GM12878 (cell line): ENCODE measurements at regions not wholly inside any gene's neighbourhood (a gene's known extent, or its start where the extent isn't known, plus 50 kb on each side); places are given as distances from the start of the nearest gene placed in this dataset.

Experiments
- ATAC-seq: fragments of 200-7000 bp; cut with Tn5 transposase; 3 replicates; pipeline ENCODE4 v1.9.1; 2020; ENCODE audit warnings: mild to moderate bottlenecking, moderate library complexity
- BruUV-seq: library from RNA; stranded (reverse); fragments of 400-500 nt; replicated peaks from 2 replicates; lab custom pipeline; 2021; lab: Mats Ljungman, UMichigan
- CTCF ChIA-PET: fragments of 300-600 bp; sonication (Branson Sonifier 250); formaldehyde crosslinking; extraction: SDS; loops from one replicate; lab custom pipeline; 2021; ENCODE audit warnings: inconsistent platforms; lab: Yijun Ruan, JAX
- POLR2A ChIA-PET: fragments of 350-600 bp; formaldehyde crosslinking; extraction: SDS; loops from one replicate; lab custom pipeline; 2021; ENCODE audit warnings: inconsistent platforms; lab: Charles Lee
- RAD21 ChIA-PET: fragments of 300-600 bp; sonication (Branson Sonifier 250); formaldehyde crosslinking; loops from one replicate; lab custom pipeline; 2023; ENCODE audit warnings: antibody characterized with exemption; ENCODE audit not compliant: unreplicated experiment; lab: Charles Lee
- SMC1A ChIA-PET: fragments of 300-600 bp; sonication (Branson Sonifier 250); formaldehyde crosslinking; loops from one replicate; lab custom pipeline; 2023; ENCODE audit not compliant: unreplicated experiment, uncharacterized antibody; lab: Charles Lee
- DNase-seq: peaks from one replicate; pipeline ENCODE4 v3.0.0-alpha.2; 2011; ENCODE audit warnings: low read depth, low spot score
- FAIRE-seq: peaks from 3 replicates; lab custom pipeline; 2011; peaks lifted over from hg19 to GRCh38; lab: Jason Lieb, UNC
- H2AFZ ChIP-seq: 2 replicates; pipeline ENCODE4 v1.6.0; 2011; ENCODE audit warnings: low read depth, low read length, control low read depth; ENCODE audit not compliant: control insufficient read depth
- H3K27ac ChIP-seq: 2 replicates; pipeline ENCODE4 v1.5.1; 2011; ENCODE audit warnings: control low read depth; ENCODE audit not compliant: control insufficient read depth, insufficient read depth
- H3K27me3 ChIP-seq, 2 experiments: replicated peaks in 1 of 2; 2 replicates each; pipeline versions ENCODE4 v1.6.0 to v1.6.1; 2011; ENCODE audit warnings: low read length in 1 of 2; ENCODE audit not compliant: control insufficient read depth in 2 of 2, insufficient read depth in 2 of 2
- H3K36me3 ChIP-seq, 2 experiments: 2 replicates each; pipeline ENCODE4 v1.5.1; 2011; ENCODE audit warnings: low read length in 1 of 2; ENCODE audit not compliant: control insufficient read depth in 2 of 2, insufficient read depth in 2 of 2
- H3K4me1 ChIP-seq: 2 replicates; pipeline ENCODE4 v1.6.1; 2011; ENCODE audit warnings: mild to moderate bottlenecking, low read length, moderate library complexity, mixed read lengths; ENCODE audit not compliant: control insufficient read depth, insufficient read depth
- H3K4me2 ChIP-seq: 2 replicates; pipeline ENCODE4 v1.6.0; 2011; ENCODE audit warnings: control low read depth; ENCODE audit not compliant: control insufficient read depth, insufficient read depth
- H3K4me3 ChIP-seq: fragments of 200-600 bp; sonication (generic); 2 replicates; pipeline ENCODE4 v1.5.1; 2016
- H3K79me2 ChIP-seq: 2 replicates; pipeline ENCODE4 v1.6.0; 2011; ENCODE audit warnings: low read length; ENCODE audit not compliant: control insufficient read depth, insufficient read depth
- H3K9ac ChIP-seq: 2 replicates; pipeline ENCODE4 v1.8.0; 2011; ENCODE audit warnings: low read length, control low read depth, mixed read lengths; ENCODE audit not compliant: control insufficient read depth, insufficient read depth
- H3K9me3 ChIP-seq: replicated peaks from 3 replicates; pipeline ENCODE4 v1.5.1; 2011; ENCODE audit warnings: mild to moderate bottlenecking, low read length; ENCODE audit not compliant: control insufficient read depth, insufficient read depth
- H4K20me1 ChIP-seq: 2 replicates; pipeline ENCODE4 v1.6.0; 2011; ENCODE audit not compliant: control insufficient read depth, insufficient read depth
- BCL3 ChIP-seq: IDR thresholded peaks from 2 replicates; pipeline ENCODE4 v1.6.1; 2011; ENCODE audit warnings: borderline replicate concordance, low read depth, mild to moderate bottlenecking, moderate library complexity, low read length; ENCODE audit not compliant: insufficient read depth, poor library complexity, severe bottlenecking
- E2F8 ChIP-seq: fragments of 450-650 bp; IDR thresholded peaks from 2 replicates; pipeline ENCODE4 v1.6.1; 2018; ENCODE audit warnings: mild to moderate bottlenecking, low read depth, moderate library complexity; ENCODE audit not compliant: partially characterized antibody
- ESRRA ChIP-seq: IDR thresholded peaks from 2 replicates; pipeline ENCODE4 v1.6.1; 2012; ENCODE audit warnings: mild to moderate bottlenecking, low read length, improper control_type of control experiment
- FOXM1 ChIP-seq: IDR thresholded peaks from 2 replicates; pipeline ENCODE4 v1.6.1; 2012; ENCODE audit warnings: low read depth, mild to moderate bottlenecking, inconsistent platforms, low read length, moderate library complexity
- HSF1 ChIP-seq: fragments of 150-350 bp; IDR thresholded peaks from 2 replicates; pipeline ENCODE4 v1.6.1; 2014; ENCODE audit warnings: mild to moderate bottlenecking, low read depth, low read length
- MEF2B ChIP-seq: fragments of 450-650 bp; IDR thresholded peaks from 2 replicates; pipeline ENCODE4 v1.6.1; 2018; ENCODE audit warnings: mild to moderate bottlenecking, moderate library complexity; ENCODE audit not compliant: partially characterized antibody, poor library complexity, severe bottlenecking
- NFIC ChIP-seq: IDR thresholded peaks from 2 replicates; pipeline ENCODE4 v1.6.1; 2012; ENCODE audit warnings: low read depth, mild to moderate bottlenecking, inconsistent platforms, low read length, moderate library complexity
- POLR2A ChIP-seq: IDR thresholded peaks from 2 replicates; pipeline ENCODE4 v1.6.1; 2011; ENCODE audit warnings: low read depth, mild to moderate bottlenecking, low read length
- POLR2AphosphoS5 ChIP-seq: IDR thresholded peaks from 2 replicates; pipeline ENCODE4 v1.6.1; 2011; ENCODE audit warnings: mild to moderate bottlenecking, low read length, inconsistent platforms
- TBL1XR1 ChIP-seq: IDR thresholded peaks from 2 replicates; pipeline ENCODE4 v1.6.1; 2012; ENCODE audit warnings: low read depth, low read length, improper control_type of control experiment
- ZBED1 ChIP-seq: IDR thresholded peaks from 2 replicates; pipeline ENCODE4 v1.6.1; 2016; ENCODE audit warnings: borderline replicate concordance
- WGBS: methylation state at CpG from one replicate; pipeline ENCODE4 v1.1.6; 2016; ENCODE audit warnings: low lambda C conversion rate; ENCODE audit not compliant: insufficient replicate concordance, insufficient coverage; ENCODE audit errors: missing lambda C conversion rate; 5-methylcytosine and 5-hydroxymethylcytosine counted together
- in situ Hi-C: fragments of 300-500 bp; cut with MboI; formaldehyde crosslinking; loops from 9 replicates; pipeline ENCODE4 v1.14.3; 2018; ENCODE audit warnings: mixed read lengths
- intact Hi-C: fragments of 100-400 bp; cut with micrococcal nuclease; formaldehyde crosslinking; loops from one replicate; pipeline ENCODE4 v1.14.2; 2022; ENCODE audit not compliant: unreplicated experiment
- TF ChIP-seq, protein P1 (sequence below): fragments of 150-350 bp; IDR thresholded peaks from 2 replicates; pipeline ENCODE4 v1.6.1; 2016; ENCODE audit warnings: low read depth, low read length
- TF ChIP-seq, protein P2 (sequence below): IDR thresholded peaks from 2 replicates; pipeline ENCODE4 v1.6.1; 2012; ENCODE audit warnings: low read depth, low read length, improper control_type of control experiment
- TF ChIP-seq, protein P3 (sequence below): IDR thresholded peaks from 2 replicates; pipeline ENCODE4 v1.6.1; 2011; ENCODE audit warnings: low read depth, mild to moderate bottlenecking, low read length, moderate library complexity, borderline replicate concordance; ENCODE audit errors: extremely low read depth

- TF ChIP-seq ESRRA, result no peak
Measured at GRCh38 chr5:30736669-30737068, 456.8 kb upstream of the CDH6 start (continued).

- CTCF ChIA-PET, result no interaction called here
- DNase-seq (no peak), FAIRE-seq (no peak), ATAC-seq (no peak)
- BruUV-seq, result no TSS peak
- Histone ChIP-seq H3K9me3 (no peaks in the 10 kb centered on the region), H3K9ac (no peak overlapping the region), H3K36me3 (no peaks in the 10 kb centered on the region), H3K4me2 (no peak overlapping the region), H3K79me2 (no peaks in the 10 kb centered on the region), H4K20me1 (no peaks in the 10 kb centered on the region), H3K27me3 (no peaks in the 10 kb centered on the region), H3K4me1 (no peaks in the 10 kb centered on the region), H3K4me3 (no peak overlapping the region), H2AFZ (no peak overlapping the region), H3K27ac (no peak overlapping the region)
- intact Hi-C loops (no loop called here), in situ Hi-C loops (no loop called here)
- POLR2A ChIA-PET, result no interaction called here
- WGBS, result 21% methylated on average over 4 of the region's 4 CpGs
- SMC1A ChIA-PET, result no interaction called here
- RAD21 ChIA-PET, result no interaction called here
- TF ChIP-seq POLR2AphosphoS5, result no peak
- TF ChIP-seq, protein P1, sequence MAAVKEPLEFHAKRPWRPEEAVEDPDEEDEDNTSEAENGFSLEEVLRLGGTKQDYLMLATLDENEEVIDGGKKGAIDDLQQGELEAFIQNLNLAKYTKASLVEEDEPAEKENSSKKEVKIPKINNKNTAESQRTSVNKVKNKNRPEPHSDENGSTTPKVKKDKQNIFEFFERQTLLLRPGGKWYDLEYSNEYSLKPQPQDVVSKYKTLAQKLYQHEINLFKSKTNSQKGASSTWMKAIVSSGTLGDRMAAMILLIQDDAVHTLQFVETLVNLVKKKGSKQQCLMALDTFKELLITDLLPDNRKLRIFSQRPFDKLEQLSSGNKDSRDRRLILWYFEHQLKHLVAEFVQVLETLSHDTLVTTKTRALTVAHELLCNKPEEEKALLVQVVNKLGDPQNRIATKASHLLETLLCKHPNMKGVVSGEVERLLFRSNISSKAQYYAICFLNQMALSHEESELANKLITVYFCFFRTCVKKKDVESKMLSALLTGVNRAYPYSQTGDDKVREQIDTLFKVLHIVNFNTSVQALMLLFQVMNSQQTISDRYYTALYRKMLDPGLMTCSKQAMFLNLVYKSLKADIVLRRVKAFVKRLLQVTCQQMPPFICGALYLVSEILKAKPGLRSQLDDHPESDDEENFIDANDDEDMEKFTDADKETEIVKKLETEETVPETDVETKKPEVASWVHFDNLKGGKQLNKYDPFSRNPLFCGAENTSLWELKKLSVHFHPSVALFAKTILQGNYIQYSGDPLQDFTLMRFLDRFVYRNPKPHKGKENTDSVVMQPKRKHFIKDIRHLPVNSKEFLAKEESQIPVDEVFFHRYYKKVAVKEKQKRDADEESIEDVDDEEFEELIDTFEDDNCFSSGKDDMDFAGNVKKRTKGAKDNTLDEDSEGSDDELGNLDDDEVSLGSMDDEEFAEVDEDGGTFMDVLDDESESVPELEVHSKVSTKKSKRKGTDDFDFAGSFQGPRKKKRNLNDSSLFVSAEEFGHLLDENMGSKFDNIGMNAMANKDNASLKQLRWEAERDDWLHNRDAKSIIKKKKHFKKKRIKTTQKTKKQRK, result no peak
- TF ChIP-seq TBL1XR1, result no peak
- no peak for TF ChIP-seq POLR2A
- TF ChIP-seq E2F8, result no peak
- TF ChIP-seq, protein P2, sequence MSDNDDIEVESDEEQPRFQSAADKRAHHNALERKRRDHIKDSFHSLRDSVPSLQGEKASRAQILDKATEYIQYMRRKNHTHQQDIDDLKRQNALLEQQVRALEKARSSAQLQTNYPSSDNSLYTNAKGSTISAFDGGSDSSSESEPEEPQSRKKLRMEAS, result no peak
- no peak for TF ChIP-seq ZBED1
- TF ChIP-seq BCL3, result no peak
- TF ChIP-seq HSF1, result no peak
- TF ChIP-seq MEF2B, result no peak
- no peak for TF ChIP-seq NFIC
- no peak for TF ChIP-seq FOXM1
- TF ChIP-seq, protein P3, sequence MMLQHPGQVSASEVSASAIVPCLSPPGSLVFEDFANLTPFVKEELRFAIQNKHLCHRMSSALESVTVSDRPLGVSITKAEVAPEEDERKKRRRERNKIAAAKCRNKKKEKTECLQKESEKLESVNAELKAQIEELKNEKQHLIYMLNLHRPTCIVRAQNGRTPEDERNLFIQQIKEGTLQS, result no peak
Measured at GRCh38 chr5:30734118-30734517, 459.4 kb upstream of the CDH6 start.
